SK-N-SH (cell line): ENCODE measurements at regions not wholly inside any gene's neighbourhood (a gene's known extent, or its start where the extent isn't known, plus 50 kb on each side); places are given as distances from the start of the nearest gene placed in this dataset.

Experiments
- CTCF ChIA-PET: fragments of 300-600, 350-600 bp; formaldehyde crosslinking; extraction: SDS; loops from one replicate; lab custom pipeline; 2021; lab: Yijun Ruan, JAX
- POLR2A ChIA-PET: fragments of 350-600 bp; sonication (Branson Sonifier 250); formaldehyde crosslinking; extraction: SDS; loops from one replicate; lab custom pipeline; 2020; ENCODE audit warnings: antibody characterized with exemption, inconsistent platforms; lab: Yijun Ruan, JAX
- DNase-seq: peaks from one replicate; pipeline ENCODE4 v3.0.0; 2012
- H2AFZ ChIP-seq: fragments of 200-600 bp; sonication (generic); 2 replicates; pipeline ENCODE4 v1.8.1; 2016; ENCODE audit warnings: antibody characterized with exemption, mild to moderate bottlenecking, low read depth
- H3F3A ChIP-seq: fragments of 200-600 bp; sonication (generic); replicated peaks from 2 replicates; pipeline ENCODE3; 2016; ENCODE audit warnings: antibody characterized with exemption, mild to moderate bottlenecking; ENCODE audit not compliant: insufficient read depth
- H3K27ac ChIP-seq, 2 experiments: fragments of 200-500 bp in 1 of 2; fragments of 200-600 bp in 1 of 2; sonication (Bioruptor generic) in 1 of 2; sonication (generic), shearing (Covaris generic) in 1 of 2; 2 replicates each; pipeline versions ENCODE4 v1.5.1 to v1.6.1; 2014 to 2016; ENCODE audit warnings: low read depth in 2 of 2, inconsistent platforms in 1 of 2, low read length in 1 of 2, mild to moderate bottlenecking in 1 of 2, mixed read lengths in 1 of 2
- H3K27me3 ChIP-seq: fragments of 200-600 bp; sonication (generic), shearing (Covaris generic); 2 replicates; pipeline ENCODE4 v1.6.1; 2016; ENCODE audit warnings: mixed run types; ENCODE audit not compliant: insufficient read depth
- H3K36me3 ChIP-seq, 2 experiments: fragments of 200-500 bp in 1 of 2; fragments of 200-600 bp in 1 of 2; sonication (Bioruptor generic) in 1 of 2; sonication (generic) in 1 of 2; replicated peaks in 1 of 2; 2 replicates each; pipeline versions ENCODE3 to v1.5.1; 2014 to 2016; ENCODE audit warnings: low read length in 1 of 2, mild to moderate bottlenecking in 1 of 2; ENCODE audit not compliant: insufficient read depth in 2 of 2, control insufficient read depth in 1 of 2
- H3K4me1 ChIP-seq, 2 experiments: fragments of 200-500 bp in 1 of 2; fragments of 200-600 bp in 1 of 2; sonication (Bioruptor generic) in 1 of 2; sonication (generic), shearing (Covaris generic) in 1 of 2; 2 replicates each; pipeline versions ENCODE4 v1.5.1 to v1.6.1; 2014 to 2016; ENCODE audit warnings: low read depth in 1 of 2, low read length in 1 of 2, mixed run types in 1 of 2; ENCODE audit not compliant: insufficient read depth in 2 of 2, control insufficient read depth in 1 of 2
- H3K4me2 ChIP-seq: fragments of 200-600 bp; sonication (generic), shearing (Covaris generic); 2 replicates; pipeline ENCODE4 v1.6.1; 2017; ENCODE audit warnings: mixed run types
- H3K4me3 ChIP-seq, 2 experiments: fragments of 200-500 bp in 1 of 2; fragments of 200-600 bp in 1 of 2; sonication (Bioruptor generic) in 1 of 2; sonication (generic), shearing (Covaris generic) in 1 of 2; 2 replicates each; pipeline versions ENCODE4 v1.5.1 to v1.8.1; 2014 to 2016; ENCODE audit warnings: low read depth in 2 of 2, inconsistent platforms in 1 of 2, low read length in 1 of 2, mild to moderate bottlenecking in 1 of 2, mixed read lengths in 1 of 2, moderate library complexity in 1 of 2
- H3K79me2 ChIP-seq: fragments of 200-600 bp; sonication (generic); 2 replicates; pipeline ENCODE4 v1.8.1; 2017; ENCODE audit warnings: mild to moderate bottlenecking; ENCODE audit not compliant: insufficient read depth
- H3K9ac ChIP-seq: fragments of 200-600 bp; sonication (generic); 2 replicates; pipeline ENCODE4 v1.6.1; 2017; ENCODE audit warnings: mixed run types
- H3K9me2 ChIP-seq: fragments of 200-600 bp; sonication (generic); 2 replicates; pipeline ENCODE4 v1.6.1; 2017; ENCODE audit warnings: mixed run types
- H3K9me3 ChIP-seq: fragments of 200-600 bp; sonication (generic); 2 replicates; pipeline ENCODE4 v1.6.1; 2017; ENCODE audit warnings: mixed run types, mild to moderate bottlenecking, moderate library complexity
- H4K20me1 ChIP-seq: fragments of 200-600 bp; sonication (generic); 2 replicates; pipeline ENCODE4 v1.6.1; 2017; ENCODE audit warnings: mild to moderate bottlenecking, mixed run types; ENCODE audit not compliant: insufficient read depth
- CHD2 ChIP-seq: fragments of 150-350 bp; IDR thresholded peaks from 2 replicates; pipeline ENCODE4 v1.6.1; 2018; ENCODE audit warnings: low read length; ENCODE audit not compliant: partially characterized antibody
- EP300 ChIP-seq, 2 experiments: IDR thresholded peaks; 2 replicates each; pipeline versions ENCODE4 v1.4.0 to v1.6.1; 2012; ENCODE audit warnings: borderline replicate concordance in 1 of 2, low read depth in 1 of 2, low read length in 1 of 2
- EZH2phosphoT487 ChIP-seq: fragments of 200-600 bp; sonication (generic); IDR thresholded peaks from 2 replicates; pipeline ENCODE4 v1.6.1; 2017; ENCODE audit warnings: low read depth, mixed run types, mild to moderate bottlenecking, antibody characterized with exemption, moderate library complexity, borderline replicate concordance
- FOXJ3 ChIP-seq: sonication (generic); formaldehyde crosslinking; IDR thresholded peaks from 2 replicates; pipeline ENCODE4 v1.5.1; 2020; ENCODE audit warnings: mild to moderate bottlenecking, missing genetic modification reagents
- GABPA ChIP-seq: IDR thresholded peaks from 2 replicates; pipeline ENCODE4 v1.4.0; 2012; ENCODE audit warnings: low read depth, mild to moderate bottlenecking
- GATA2 ChIP-seq: sonication (generic); formaldehyde crosslinking; IDR thresholded peaks from 2 replicates; pipeline ENCODE4 v1.5.0; 2020; ENCODE audit warnings: mild to moderate bottlenecking, missing genetic modification reagents
- IRF3 ChIP-seq: fragments of 150-350 bp; IDR thresholded peaks from 2 replicates; pipeline ENCODE4 v1.6.1; 2016; ENCODE audit warnings: mild to moderate bottlenecking, low read depth, low read length
- NFIC ChIP-seq: IDR thresholded peaks from 2 replicates; pipeline ENCODE4 v1.4.0; 2012; ENCODE audit warnings: borderline replicate concordance
- NRF1 ChIP-seq: IDR thresholded peaks from 2 replicates; pipeline ENCODE4 v1.6.1; 2012; ENCODE audit warnings: low read depth, mild to moderate bottlenecking, low read length
- PBX3 ChIP-seq: IDR thresholded peaks from 2 replicates; pipeline ENCODE4; 2012
- REST ChIP-seq: IDR thresholded peaks from 2 replicates; pipeline ENCODE4 v1.6.1; 2012; ENCODE audit warnings: mild to moderate bottlenecking, low read depth, low read length, moderate library complexity
- TAF1 ChIP-seq: IDR thresholded peaks from 2 replicates; pipeline ENCODE4 v1.6.1; 2012; ENCODE audit warnings: low read depth, mild to moderate bottlenecking, low read length, moderate library complexity, borderline replicate concordance
- USF1 ChIP-seq: IDR thresholded peaks from 2 replicates; pipeline ENCODE4 v1.4.0; 2012; ENCODE audit warnings: low read depth, borderline replicate concordance
- USF2 ChIP-seq: fragments of 150-350 bp; IDR thresholded peaks from 2 replicates; pipeline ENCODE4 v1.6.1; 2017; ENCODE audit warnings: antibody characterized with exemption, low read length, low read depth, borderline replicate concordance
- YY1 ChIP-seq: IDR thresholded peaks from 2 replicates; pipeline ENCODE4 v1.4.0; 2012; ENCODE audit warnings: low read depth, mild to moderate bottlenecking
- WGBS: methylation state at CpG from one replicate; pipeline ENCODE4 v1.1.6; 2017; ENCODE audit warnings: low lambda C conversion rate; 5-methylcytosine and 5-hydroxymethylcytosine counted together

- H3K4me1 ChIP-seq = peaks cover 4 to 6% of the 10 kb centered on the region in 2 experiments; a peak in 2 of 4 replicates
- no peak for TF ChIP-seq GABPA
- TF ChIP-seq IRF3 = no peak
- TF ChIP-seq USF1 = no peak
- TF ChIP-seq FOXJ3 (CRISPR knock-in tag) = no peak
- TF ChIP-seq YY1 = no peak
- no peak for TF ChIP-seq REST
- no peak for TF ChIP-seq GATA2
- TF ChIP-seq EZH2phosphoT487 = no peak
- TF ChIP-seq TAF1 = no peak
- no peak for TF ChIP-seq NRF1
- no peak for TF ChIP-seq USF2
- no peak for TF ChIP-seq NFIC
- TF ChIP-seq PBX3 = no peak
- no peak for TF ChIP-seq EP300 (IDR thresholded peaks at IDR 0.05; ENCODE audit: borderline replicate concordance in 1 of 2, low read depth in 1 of 2, low read length in 1 of 2)
- TF ChIP-seq CHD2 = no peak
- DNase-seq = no peak
- 35% methylated on average over 1 of the region's 1 CpG for WGBS
- H3K4me3 ChIP-seq = no peak overlapping the region
- no peaks in the 10 kb centered on the region for H3K36me3 ChIP-seq
- no peaks in the 10 kb centered on the region for H3K9me3 ChIP-seq
- no peaks in the 10 kb centered on the region for H3F3A ChIP-seq
- H3K9ac ChIP-seq = no peak overlapping the region
- no peaks in the 10 kb centered on the region for H3K9me2 ChIP-seq
- H2AFZ ChIP-seq = no peak overlapping the region
- CTCF ChIA-PET = interaction anchor here (0.9 kb wide), 1 partner anchor 107 kb away, joined by 3 read pairs; no protein-coding TSS in a partner anchor
- no peaks in the 10 kb centered on the region for H3K27me3 ChIP-seq
- H3K27ac ChIP-seq = no peak overlapping the region
- H3K79me2 ChIP-seq = no peaks in the 10 kb centered on the region
- POLR2A ChIA-PET = no interaction called here
- no peak overlapping the region for H3K4me2 ChIP-seq
- H4K20me1 ChIP-seq = no peaks in the 10 kb centered on the region
Observed at GRCh38 chr3:98709441-98709840, 53.7 kb upstream of the ST3GAL6 start.
